H1 (cell line): ENCODE measurements at regions not wholly inside any gene's neighbourhood (a gene's known extent, or its start where the extent isn't known, plus 50 kb on each side); places are given as distances from the start of the nearest gene placed in this dataset.

Experiments used
- CTCF ChIA-PET: fragments of 300-600 bp; sonication (Branson Sonifier 250); formaldehyde crosslinking; loops from one replicate; lab custom pipeline; 2021; ENCODE audit not compliant: partially characterized antibody; lab: Charles Lee
- POLR2A ChIA-PET: fragments of 300-600 bp; sonication (Branson Sonifier 250); formaldehyde crosslinking; loops from one replicate; lab custom pipeline; 2021; ENCODE audit warnings: inconsistent platforms; ENCODE audit not compliant: partially characterized antibody; lab: Charles Lee
- DNase-seq, 2 experiments: peaks; one replicate each; pipeline versions ENCODE4 v3.0.0 to v3.0.0-alpha.2; 2010 to 2022; ENCODE audit warnings: low spot score in 2 of 2, low read depth in 1 of 2, mixed read lengths in 1 of 2
- FAIRE-seq: peaks from 2 replicates; lab custom pipeline; 2011; peaks lifted over from hg19 to GRCh38; lab: Jason Lieb, UNC
- H2AFZ ChIP-seq: 2 replicates; pipeline ENCODE4 v1.8.1; 2012; ENCODE audit warnings: low read length, inconsistent platforms
- H2AK5ac ChIP-seq: 2 replicates; pipeline ENCODE4 v1.6.1; 2013; ENCODE audit warnings: low read depth, low read length
- H2BK120ac ChIP-seq: replicated peaks from 2 replicates; pipeline ENCODE3; 2013; ENCODE audit warnings: low read depth, low read length, inconsistent platforms
- H2BK12ac ChIP-seq: 2 replicates; pipeline ENCODE4 v1.6.1; 2013; ENCODE audit warnings: low read depth, low read length
- H2BK15ac ChIP-seq: 2 replicates; pipeline ENCODE4 v1.6.1; 2013; ENCODE audit warnings: low read length
- H2BK20ac ChIP-seq: 2 replicates; pipeline ENCODE4 v1.6.1; 2013; ENCODE audit warnings: low read length
- H2BK5ac ChIP-seq: 2 replicates; pipeline ENCODE4 v1.6.1; 2013; ENCODE audit warnings: low read depth, low read length
- H3K14ac ChIP-seq: 2 replicates; pipeline ENCODE4 v1.6.1; 2013; ENCODE audit warnings: inconsistent platforms; ENCODE audit not compliant: insufficient read length
- H3K18ac ChIP-seq: 2 replicates; pipeline ENCODE4 v1.6.1; 2013; ENCODE audit warnings: low read length; ENCODE audit errors: extremely low read depth
- H3K23ac ChIP-seq: 2 replicates; pipeline ENCODE4 v1.6.1; 2013; ENCODE audit warnings: inconsistent platforms; ENCODE audit not compliant: insufficient read length
- H3K23me2 ChIP-seq: 2 replicates; pipeline ENCODE4 v1.6.1; 2013; ENCODE audit warnings: low read depth, low read length
- H3K27ac ChIP-seq: 2 replicates; pipeline ENCODE4 v1.6.1; 2011; ENCODE audit warnings: low read depth, low read length, inconsistent platforms
- H3K27me3 ChIP-seq, 4 experiments: replicated peaks in 1 of 4; 1 replicate in 1 of 4; 2 replicates in 3 of 4; pipeline versions ENCODE4 v1.6.1 to v1.8.1; 2011 to 2013; ENCODE audit warnings: low read length in 3 of 4, mild to moderate bottlenecking in 3 of 4, inconsistent platforms in 2 of 4, mixed read lengths in 2 of 4, moderate library complexity in 1 of 4; ENCODE audit not compliant: control insufficient read depth in 3 of 4, insufficient read depth in 3 of 4; ENCODE audit errors: extremely low read depth in 1 of 4
- H3K36me3 ChIP-seq, 4 experiments: 2 replicates each; pipeline versions ENCODE4 v1.6.1 to v1.8.1; 2011 to 2013; ENCODE audit warnings: mild to moderate bottlenecking in 4 of 4, low read length in 3 of 4, moderate library complexity in 2 of 4, control low read depth in 1 of 4, inconsistent platforms in 1 of 4; ENCODE audit not compliant: insufficient read depth in 4 of 4, control insufficient read depth in 2 of 4
- H3K4ac ChIP-seq: replicated peaks from 2 replicates; pipeline ENCODE3; 2013; ENCODE audit warnings: low read length, low read depth, mixed read lengths, inconsistent platforms; ENCODE audit not compliant: insufficient read length
- H3K4me1 ChIP-seq, 4 experiments: replicated peaks in 1 of 4; 1 replicate in 1 of 4; 2 replicates in 3 of 4; pipeline versions ENCODE4 v1.6.1 to v1.8.1; 2011 to 2013; ENCODE audit warnings: low read length in 3 of 4, inconsistent platforms in 2 of 4, mixed read lengths in 1 of 4; ENCODE audit not compliant: insufficient read depth in 4 of 4, control insufficient read depth in 3 of 4
- H3K4me2 ChIP-seq, 2 experiments: 2 replicates each; pipeline versions ENCODE4 v1.6.1 to v1.8.1; 2011 to 2013; ENCODE audit warnings: low read depth in 2 of 2, low read length in 2 of 2, control low read depth in 1 of 2, inconsistent platforms in 1 of 2, mild to moderate bottlenecking in 1 of 2; ENCODE audit not compliant: insufficient read depth in 1 of 2
- H3K4me3 ChIP-seq, 4 experiments: fragments of 200-600, 300-600 bp in 1 of 4; sonication (generic), shearing (Covaris generic), sonication (Bioruptor Twin) in 1 of 4; 2 replicates each; pipeline versions ENCODE4 v1.5.1 to v1.8.1; 2011 to 2016; ENCODE audit warnings: low read length in 4 of 4, low read depth in 3 of 4, control low read depth in 2 of 4, inconsistent platforms in 2 of 4, mild to moderate bottlenecking in 2 of 4, mixed read lengths in 1 of 4, moderate library complexity in 1 of 4; ENCODE audit not compliant: insufficient read depth in 2 of 4; ENCODE audit errors: extremely low read depth in 1 of 4
- H3K56ac ChIP-seq: replicated peaks from 2 replicates; pipeline ENCODE3; 2013; ENCODE audit warnings: low read depth, mild to moderate bottlenecking, mixed read lengths, low read length, inconsistent platforms; ENCODE audit not compliant: insufficient read length
- H3K79me1 ChIP-seq: 2 replicates; pipeline ENCODE4 v1.6.1; 2013; ENCODE audit warnings: low read depth, low read length, control low read depth
- H3K79me2 ChIP-seq, 2 experiments: 2 replicates each; pipeline versions ENCODE4 v1.6.1 to v1.8.1; 2012 to 2013; ENCODE audit warnings: low read length in 2 of 2, mild to moderate bottlenecking in 2 of 2, inconsistent platforms in 1 of 2; ENCODE audit not compliant: insufficient read depth in 2 of 2, control insufficient read depth in 1 of 2
- H3K9ac ChIP-seq, 4 experiments: replicated peaks in 1 of 4; 1 replicate in 1 of 4; 2 replicates in 3 of 4; pipeline versions ENCODE4 v1.6.1 to v1.8.1; 2011 to 2013; ENCODE audit warnings: low read depth in 3 of 4, low read length in 3 of 4, control low read depth in 2 of 4, mild to moderate bottlenecking in 2 of 4, moderate library complexity in 2 of 4, inconsistent platforms in 1 of 4; ENCODE audit errors: extremely low read depth in 1 of 4
- H3K9me3 ChIP-seq, 2 experiments: 2 replicates each; pipeline versions ENCODE4 v1.6.1 to v1.8.1; 2012 to 2013; ENCODE audit warnings: mild to moderate bottlenecking in 2 of 2, moderate library complexity in 2 of 2, control low read depth in 1 of 2, inconsistent platforms in 1 of 2, low read depth in 1 of 2, low read length in 1 of 2, mixed read lengths in 1 of 2; ENCODE audit not compliant: insufficient read depth in 2 of 2
- H4K20me1 ChIP-seq, 2 experiments: replicated peaks in 1 of 2; 2 replicates each; pipeline versions ENCODE3 to v1.8.1; 2011 to 2013; ENCODE audit warnings: inconsistent platforms in 2 of 2, low read length in 2 of 2, mild to moderate bottlenecking in 1 of 2; ENCODE audit not compliant: insufficient read depth in 2 of 2, control insufficient read depth in 1 of 2
- H4K5ac ChIP-seq: 2 replicates; pipeline ENCODE4 v1.6.1; 2013; ENCODE audit warnings: low read length, low read depth, mixed read lengths, inconsistent platforms; ENCODE audit not compliant: insufficient read length
- H4K8ac ChIP-seq: 2 replicates; pipeline ENCODE4 v1.8.0; 2013; ENCODE audit warnings: mild to moderate bottlenecking, moderate library complexity, low read length, inconsistent platforms; ENCODE audit not compliant: insufficient read depth; ENCODE audit errors: extremely low read depth
- H4K91ac ChIP-seq: replicated peaks from 2 replicates; pipeline ENCODE3; 2013; ENCODE audit warnings: low read length, mixed read lengths, inconsistent platforms; ENCODE audit not compliant: insufficient read length
- CBX8 ChIP-seq: fragments of 300-800, 300-1000 bp; sonication (generic); IDR thresholded peaks from 2 replicates; pipeline ENCODE4 v1.7.1; 2016; ENCODE audit warnings: low read depth, low read length, borderline replicate concordance
- CHD2 ChIP-seq: IDR thresholded peaks from 2 replicates; pipeline ENCODE4 v1.6.1; 2012; ENCODE audit warnings: low read length, improper control_type of control experiment
- CREB1 ChIP-seq: IDR thresholded peaks from 2 replicates; pipeline ENCODE4 v1.6.1; 2012; ENCODE audit warnings: inconsistent platforms
- JUND ChIP-seq: IDR thresholded peaks from 2 replicates; pipeline ENCODE4 v1.6.1; 2011; ENCODE audit warnings: mild to moderate bottlenecking, improper control_type of control experiment, low read length
- NRF1 ChIP-seq: IDR thresholded peaks from 2 replicates; pipeline ENCODE4 v1.6.1; 2011; ENCODE audit warnings: mild to moderate bottlenecking, low read depth, low read length, improper control_type of control experiment
- RBBP5 ChIP-seq: IDR thresholded peaks from 2 replicates; pipeline ENCODE4 v1.7.1; 2012; ENCODE audit warnings: low read depth, mild to moderate bottlenecking, inconsistent platforms, low read length, moderate library complexity, borderline replicate concordance
- RXRA ChIP-seq: IDR thresholded peaks from 2 replicates; pipeline ENCODE4 v1.6.1; 2011; ENCODE audit warnings: low read depth, mild to moderate bottlenecking, low read length, moderate library complexity; ENCODE audit not compliant: insufficient read depth
- SIX5 ChIP-seq: IDR thresholded peaks from 2 replicates; pipeline ENCODE4 v1.6.1; 2011; ENCODE audit warnings: mild to moderate bottlenecking, low read depth, low read length
- SP4 ChIP-seq: IDR thresholded peaks from 2 replicates; pipeline ENCODE4 v1.6.1; 2012; ENCODE audit warnings: low read length, inconsistent platforms
- SRF ChIP-seq: IDR thresholded peaks from 2 replicates; pipeline ENCODE4 v1.6.1; 2011; ENCODE audit warnings: mild to moderate bottlenecking, low read depth, low read length, moderate library complexity
- TEAD4 ChIP-seq: IDR thresholded peaks from 2 replicates; pipeline ENCODE4 v1.6.1; 2012; ENCODE audit warnings: low read depth, low read length, inconsistent platforms, mixed read lengths
- ZNF274 ChIP-seq: IDR thresholded peaks from 2 replicates; pipeline ENCODE4 v1.7.0; 2012; ENCODE audit warnings: low read length, borderline replicate concordance; ENCODE audit errors: extremely low read depth
- WGBS, 2 experiments: shearing (Covaris generic) in 1 of 2; methylation state at CpG; one replicate each; pipeline versions ENCODE4 v1.1.6 to v1.1.7; 2013 to 2015; ENCODE audit warnings: low lambda C conversion rate in 2 of 2, mixed read lengths in 2 of 2, inconsistent platforms in 1 of 2, low coverage in 1 of 2, missing lambda C conversion rate in 1 of 2; ENCODE audit not compliant: insufficient replicate concordance in 2 of 2, insufficient coverage in 1 of 2, insufficient read length in 1 of 2; ENCODE audit errors: extremely low coverage in 1 of 2, missing lambda C conversion rate in 1 of 2; 5-methylcytosine and 5-hydroxymethylcytosine counted together
- TF ChIP-seq, protein P1 (sequence below): IDR thresholded peaks from 2 replicates; pipeline ENCODE4 v1.6.1; 2012; ENCODE audit warnings: low read length, inconsistent platforms
- TF ChIP-seq, protein P2 (sequence below): IDR thresholded peaks from 2 replicates; pipeline ENCODE4 v1.6.1; 2012; ENCODE audit warnings: inconsistent platforms

DNA sequence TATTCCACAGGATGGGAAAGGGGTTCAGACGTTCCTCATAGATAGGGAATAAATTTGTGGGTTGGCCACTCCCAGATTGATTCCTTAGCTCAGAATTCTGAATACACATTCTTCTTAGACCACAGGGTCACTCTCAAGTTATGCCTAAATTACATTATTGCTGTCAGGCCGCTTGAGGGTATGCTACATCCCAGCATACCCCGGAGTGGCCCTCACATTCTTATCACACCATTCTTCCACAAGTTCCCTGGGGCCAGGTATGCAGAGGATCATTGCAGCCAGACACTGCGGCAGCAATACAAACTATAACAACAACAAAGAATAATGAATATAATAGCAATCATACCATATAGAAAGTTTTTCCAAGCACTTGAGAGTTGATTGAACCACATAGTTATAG, 237.9 kb upstream of the SOX4 start:
- Histone ChIP-seq H3K36me3 (no peaks in the 10 kb centered on the region), H4K8ac (no peak overlapping the region), H3K18ac (no peak overlapping the region), H3K23ac (no peak overlapping the region), H3K4me2 (no peak overlapping the region), H3K14ac (no peak overlapping the region), H3K23me2 (no peaks in the 10 kb centered on the region), H4K5ac (no peak overlapping the region), H3K79me1 (no peaks in the 10 kb centered on the region), H3K4me1 (no peaks in the 10 kb centered on the region), H2BK20ac (no peak overlapping the region), H4K20me1 (no peaks in the 10 kb centered on the region), H2AFZ (no peak overlapping the region), H4K91ac (no peak overlapping the region), H3K27ac (no peak overlapping the region), H3K4ac (no peak overlapping the region), H3K4me3 (no peak overlapping the region), H2BK5ac (no peak overlapping the region), H3K9ac (no peak overlapping the region), H3K27me3 (no peaks in the 10 kb centered on the region), H3K9me3 (no peaks in the 10 kb centered on the region), H2BK12ac (no peak overlapping the region), H2BK120ac (no peak overlapping the region), H3K79me2 (no peaks in the 10 kb centered on the region), H2BK15ac (no peak overlapping the region), H3K56ac (no peak overlapping the region), H2AK5ac (no peak overlapping the region)
- WGBS, 2 experiments = 93% methylated on average over 4 of the region's 4 CpGs; no CpG with 5 or more reads in 1 of the 2 experiments
- FAIRE-seq = no peak
- ChIA-PET CTCF (no interaction called here), POLR2A (no interaction called here)
- no peak for DNase-seq
- TF ChIP-seq CHD2 = no peak
- no peak for TF ChIP-seq NRF1
- TF ChIP-seq JUND = no peak
- TF ChIP-seq SIX5 = no peak
- no peak for TF ChIP-seq TEAD4
- TF ChIP-seq, protein P1, sequence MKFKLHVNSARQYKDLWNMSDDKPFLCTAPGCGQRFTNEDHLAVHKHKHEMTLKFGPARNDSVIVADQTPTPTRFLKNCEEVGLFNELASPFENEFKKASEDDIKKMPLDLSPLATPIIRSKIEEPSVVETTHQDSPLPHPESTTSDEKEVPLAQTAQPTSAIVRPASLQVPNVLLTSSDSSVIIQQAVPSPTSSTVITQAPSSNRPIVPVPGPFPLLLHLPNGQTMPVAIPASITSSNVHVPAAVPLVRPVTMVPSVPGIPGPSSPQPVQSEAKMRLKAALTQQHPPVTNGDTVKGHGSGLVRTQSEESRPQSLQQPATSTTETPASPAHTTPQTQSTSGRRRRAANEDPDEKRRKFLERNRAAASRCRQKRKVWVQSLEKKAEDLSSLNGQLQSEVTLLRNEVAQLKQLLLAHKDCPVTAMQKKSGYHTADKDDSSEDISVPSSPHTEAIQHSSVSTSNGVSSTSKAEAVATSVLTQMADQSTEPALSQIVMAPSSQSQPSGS = no peak
- TF ChIP-seq RXRA = no peak
- TF ChIP-seq, protein P2, sequence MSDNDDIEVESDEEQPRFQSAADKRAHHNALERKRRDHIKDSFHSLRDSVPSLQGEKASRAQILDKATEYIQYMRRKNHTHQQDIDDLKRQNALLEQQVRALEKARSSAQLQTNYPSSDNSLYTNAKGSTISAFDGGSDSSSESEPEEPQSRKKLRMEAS = no peak
- no peak for TF ChIP-seq RBBP5
- no peak for TF ChIP-seq ZNF274
- no peak for TF ChIP-seq CBX8
- no peak for TF ChIP-seq SRF
- TF ChIP-seq SP4 = no peak
- TF ChIP-seq CREB1 = no peak
